H1 (cell line): ENCODE measurements at regions not wholly inside any gene's neighbourhood (a gene's known extent, or its start where the extent isn't known, plus 50 kb on each side); places are given as distances from the start of the nearest gene placed in this dataset.

Experiments
- FOSL1 ChIP-seq: IDR thresholded peaks from 2 replicates; pipeline ENCODE4 v1.6.1; 2011; ENCODE audit warnings: mild to moderate bottlenecking, low read depth, low read length, moderate library complexity; ENCODE audit not compliant: insufficient read depth
- GABPA ChIP-seq: IDR thresholded peaks from 2 replicates; pipeline ENCODE4 v1.6.1; 2011; ENCODE audit warnings: mild to moderate bottlenecking, low read length, moderate library complexity, borderline replicate concordance; ENCODE audit not compliant: insufficient read depth
- NANOG ChIP-seq: IDR thresholded peaks from 2 replicates; pipeline ENCODE4 v1.6.1; 2011; ENCODE audit warnings: low read length, low read depth, mild to moderate bottlenecking, inconsistent platforms; ENCODE audit not compliant: insufficient read depth, poor library complexity, severe bottlenecking
- SIN3A ChIP-seq, 2 experiments: IDR thresholded peaks in 1 of 2; conservative IDR thresholded peaks in 1 of 2; 2 replicates each; pipeline ENCODE4 v1.6.1; 2011 to 2012; ENCODE audit warnings: low read length in 2 of 2, improper control_type of control experiment in 1 of 2, low read depth in 1 of 2, mild to moderate bottlenecking in 1 of 2
- TCF12 ChIP-seq: IDR thresholded peaks from 2 replicates; pipeline ENCODE4 v1.6.1; 2011; ENCODE audit warnings: low read depth, mild to moderate bottlenecking, low read length

DNA sequence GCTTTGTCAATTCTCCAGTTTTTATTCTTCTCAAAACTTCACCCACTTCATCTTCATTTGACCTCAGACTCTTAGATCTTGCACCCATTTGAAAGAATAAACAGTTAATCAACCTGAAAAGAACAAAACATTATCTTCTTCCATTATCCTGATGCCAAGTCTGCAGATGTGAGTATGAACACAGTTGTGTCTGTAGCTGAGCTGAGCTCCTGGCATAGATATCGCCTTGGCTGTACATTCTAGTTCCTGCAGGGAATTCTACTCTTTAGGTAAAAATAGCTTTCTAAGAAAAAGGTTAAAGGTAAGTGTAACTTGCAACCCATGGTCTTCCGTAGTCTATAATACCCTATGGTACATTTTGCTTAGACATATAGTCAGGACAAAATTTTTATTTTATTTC lies 169.7 kb downstream of the KCNA5 start (continued):
- TF ChIP-seq NANOG: no peak
- no peak for TF ChIP-seq FOSL1
- no peak for TF ChIP-seq SIN3A (conservative IDR thresholded peaks at IDR 0.05 in 1 of 2, IDR thresholded peaks at IDR 0.05 in 1 of 2; ENCODE audit: low read depth in 1 of 2, low read length in 2 of 2)
- no peak for TF ChIP-seq TCF12
- TF ChIP-seq GABPA: no peak
